HS-27A (cell line): ENCODE measurements at regions not wholly inside any gene's neighbourhood (a gene's known extent, or its start where the extent isn't known, plus 50 kb on each side); places are given as distances from the start of the nearest gene placed in this dataset.
"Not testable (repeated sequence)": the region's sequence is repeated elsewhere in the genome, so short reads cannot be mapped to it uniquely, and the experiment has no call there.

Source experiments
- DNase-seq: peaks from one replicate; pipeline ENCODE4 v3.0.0-alpha.2; 2012; ENCODE audit warnings: low read depth, missing footprints

GRCh38 chr13:44887515-44887914 is 101.8 kb downstream of the NUFIP1 start:
- DNase-seq = no peak

GRCh38 chr13:44884076-44884729 is 105.1 kb downstream of the NUFIP1 start:
- DNase-seq = no peak

GRCh38 chr13:44879452-44880058 is 109.7 kb downstream of the NUFIP1 start:
- no peak for DNase-seq

- no peak for DNase-seq
Measured at GRCh38 chr13:44876782-44877324, 112.4 kb downstream of the NUFIP1 start.

GRCh38 chr13:44874886-44875630 is 114.2 kb downstream of the NUFIP1 start:
- DNase-seq = no peak

DNA sequence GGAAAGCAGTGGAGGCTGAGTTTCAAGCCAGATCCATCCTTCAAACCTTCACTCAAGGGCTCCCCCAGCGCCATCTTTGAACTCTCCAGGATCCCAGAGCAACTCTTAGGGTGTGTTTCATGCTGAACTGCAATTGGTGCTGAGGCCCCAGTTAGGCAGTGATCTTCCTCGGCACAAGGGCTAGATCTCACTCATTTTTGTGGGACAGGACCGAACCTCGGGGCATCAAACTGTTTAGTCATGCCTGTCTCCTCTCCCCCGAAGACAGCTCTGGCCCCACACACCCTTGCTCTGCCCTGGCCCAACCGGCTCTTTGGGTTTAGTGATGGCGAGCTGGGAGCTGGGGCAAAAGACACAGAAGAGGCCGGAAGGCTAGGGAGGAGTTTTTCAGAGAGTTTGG is 115.1 kb downstream of the NUFIP1 start:
- no peak for DNase-seq

- DNase-seq = no peak
Measured at GRCh38 chr13:44873461-44873860, 115.8 kb downstream of the NUFIP1 start.

- no peak for DNase-seq
Measured at GRCh38 chr13:44872751-44873150, 116.5 kb downstream of the NUFIP1 start.

- no peak for DNase-seq
Measured at GRCh38 chr13:44870456-44870929, 118.8 kb downstream of the NUFIP1 start.

- no peak for DNase-seq
Measured at GRCh38 chr13:44869167-44869566, 120.1 kb downstream of the NUFIP1 start.

GRCh38 chr13:44868397-44868796 is 120.9 kb downstream of the NUFIP1 start:
- DNase-seq = no peak

- DNase-seq = no peak
Measured at GRCh38 chr13:44867825-44868224, 121.4 kb downstream of the NUFIP1 start.

- DNase-seq = no peak
Measured at GRCh38 chr13:44866411-44866911, 122.8 kb downstream of the NUFIP1 start.

GRCh38 chr13:44865722-44866410 is 123.4 kb downstream of the NUFIP1 start:
- DNase-seq = no peak

- DNase-seq = not testable (repeated sequence)
Measured at GRCh38 chr13:44863641-44864040, 125.6 kb downstream of the NUFIP1 start.

DNA sequence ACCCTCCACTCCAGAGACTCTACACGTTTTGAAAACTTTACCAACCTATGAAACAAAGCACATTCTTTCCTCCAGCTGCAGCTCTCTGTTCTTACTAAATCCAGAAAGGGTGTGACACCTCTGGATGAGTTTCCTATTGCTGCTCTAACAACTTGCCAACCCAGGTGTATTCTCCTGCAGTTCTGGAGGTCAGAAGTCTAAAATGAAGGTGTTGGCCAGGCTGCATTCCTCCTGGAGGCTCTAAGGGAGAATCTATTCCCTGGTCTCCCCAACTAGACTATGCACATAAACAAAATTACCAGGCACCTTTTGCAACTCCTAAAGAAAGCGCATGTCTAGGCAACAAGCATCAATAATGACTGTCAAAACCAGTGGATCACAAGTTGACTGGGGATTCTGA is 128.8 kb downstream of the NUFIP1 start:
- no peak for DNase-seq

DNA sequence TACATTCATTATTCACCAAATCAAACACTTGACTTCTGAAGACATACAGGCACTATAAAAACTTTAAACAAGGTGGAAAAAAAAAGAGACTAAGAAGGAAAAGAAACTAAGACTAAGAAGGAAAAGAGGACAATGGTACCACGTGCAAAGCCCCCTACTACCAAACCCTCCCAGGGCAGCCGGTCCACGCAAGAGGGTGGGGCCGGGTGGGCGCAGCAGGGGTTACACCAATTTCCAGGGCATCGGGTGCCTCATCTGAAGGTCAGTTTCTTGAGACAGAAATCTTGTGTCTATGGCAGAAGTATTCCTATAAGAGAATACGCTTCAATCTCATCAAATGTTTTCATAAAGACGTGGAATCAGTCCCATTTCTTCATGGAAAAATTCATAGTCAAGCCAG is 131.5 kb downstream of the NUFIP1 start:
- DNase-seq = no peak

DNA sequence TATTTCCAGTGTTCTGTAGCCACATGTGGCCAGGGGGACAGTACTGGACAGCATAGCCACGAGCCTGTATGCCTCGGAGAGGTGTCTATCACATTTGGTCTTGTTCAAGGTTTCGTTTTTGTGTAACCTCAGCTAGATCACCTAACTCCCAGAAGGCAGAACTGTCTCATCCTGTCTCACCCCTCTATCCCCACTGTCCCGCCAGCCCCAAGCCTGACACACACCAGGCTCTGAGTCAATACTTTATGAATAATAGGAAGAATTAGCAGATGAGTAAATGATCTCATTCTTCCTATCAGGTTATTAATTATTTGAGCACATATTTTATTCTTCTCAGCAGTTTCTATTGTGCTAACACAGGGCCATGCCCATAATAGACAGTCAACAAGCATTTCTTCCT is 132.2 kb downstream of the NUFIP1 start:
- no peak for DNase-seq

DNA sequence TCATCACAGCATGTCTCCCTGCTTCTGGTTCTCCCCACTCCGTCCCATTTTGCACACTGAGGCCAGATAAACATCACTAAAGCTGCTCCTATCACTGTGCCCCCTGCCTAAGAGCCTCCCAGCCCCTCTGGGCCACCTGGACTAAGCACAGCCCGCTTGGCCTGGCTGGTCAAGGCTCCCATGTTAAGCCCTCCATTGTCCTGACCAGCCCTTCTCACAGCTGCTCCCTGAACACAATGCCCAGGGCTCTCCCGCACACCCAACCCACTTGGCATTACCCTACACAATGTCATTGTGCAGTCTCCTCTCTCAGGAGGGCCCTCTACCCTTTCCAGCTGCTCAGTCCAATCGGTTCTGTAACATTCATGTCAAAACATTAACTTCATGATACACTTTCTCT is 133.4 kb downstream of the NUFIP1 start:
- DNase-seq = no peak

GRCh38 chr13:44854313-44855060 is 134.8 kb downstream of the NUFIP1 start:
- DNase-seq = no peak

DNA sequence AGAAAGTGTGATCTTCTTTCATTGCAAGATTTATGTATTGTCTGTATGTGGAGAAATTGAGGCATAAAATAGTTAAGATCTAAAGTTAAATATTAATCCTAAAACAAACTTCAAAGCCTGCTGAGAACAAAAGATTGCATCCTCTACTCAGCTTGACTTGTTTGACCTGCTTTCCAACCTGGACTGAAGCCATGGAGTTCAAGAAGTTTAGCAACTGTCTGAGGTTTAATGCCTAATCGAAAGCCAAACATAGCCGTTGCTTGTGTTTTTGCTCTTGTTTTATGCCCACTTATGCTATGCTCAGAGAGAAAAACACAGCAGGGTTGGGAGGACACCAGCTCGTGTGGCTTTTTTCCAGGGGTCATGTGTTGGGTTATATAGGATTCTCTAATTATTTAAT is 135.6 kb downstream of the NUFIP1 start:
- no peak for DNase-seq
